ENCODE measurements at regions not wholly inside any gene's neighbourhood (a gene's known extent, or its start where the extent isn't known, plus 50 kb on each side); places are given as distances from the start of the nearest gene placed in this dataset.

GRCh38 chr2:147639891-147640290 is 204.9 kb upstream of the ACVR2A start:
- TF ChIP-seq POLR2A (IDR thresholded peaks at IDR 0.05) = no peak
- no peak for TF ChIP-seq CTCF (IDR thresholded peaks at IDR 0.05)

Measured in Peyer's patch (tissue), 4 donors.